HL-60 (cell line): ENCODE measurements at regions not wholly inside any gene's neighbourhood (a gene's known extent, or its start where the extent isn't known, plus 50 kb on each side); places are given as distances from the start of the nearest gene placed in this dataset.

Experiments
- CTCF ChIP-seq: IDR thresholded peaks from one replicate; pipeline ENCODE4 v1.5.1; 2011; ENCODE audit warnings: low read length, control low read depth, inconsistent platforms; ENCODE audit not compliant: insufficient read depth
- POLR2AphosphoS5 ChIP-seq: IDR thresholded peaks from 2 replicates; pipeline ENCODE4 v1.6.1; 2012; ENCODE audit warnings: low read depth
- REST ChIP-seq: IDR thresholded peaks from 2 replicates; pipeline ENCODE4 v1.6.1; 2012; ENCODE audit warnings: low read depth; ENCODE audit not compliant: insufficient replicate concordance

GRCh38 chr10:131701131-131701947 lies 199.5 kb upstream of the PPP2R2D start:
- no peak for TF ChIP-seq CTCF
- TF ChIP-seq POLR2AphosphoS5 = no peak
- TF ChIP-seq REST = no peak
